ENCODE measurements at regions not wholly inside any gene's neighbourhood (a gene's known extent, or its start where the extent isn't known, plus 50 kb on each side); places are given as distances from the start of the nearest gene placed in this dataset.

DNA sequence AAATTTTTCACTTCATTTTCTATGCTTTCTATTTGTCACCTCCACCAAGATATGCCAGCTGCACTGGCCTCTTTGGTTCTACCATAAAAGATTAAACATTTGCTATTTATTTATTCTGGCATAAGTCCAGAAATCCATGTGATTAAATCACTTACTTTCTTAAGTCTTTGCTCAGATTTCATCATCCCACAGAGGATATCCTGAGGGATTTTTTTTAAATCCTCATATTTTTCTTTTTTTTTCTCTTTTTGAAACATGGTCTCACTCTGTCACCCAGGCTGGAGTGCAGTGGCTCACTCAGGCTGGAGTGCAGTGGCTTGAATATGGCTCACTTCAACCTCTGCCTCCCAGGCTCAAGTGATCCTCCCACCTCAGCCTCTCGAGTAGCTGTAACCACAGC is 645.4 kb upstream of the ATXN7L3B start:
- DNase-seq (ENCODE audit: extremely low read depth, low read depth), result no peak
- TF ChIP-seq, protein P1, sequence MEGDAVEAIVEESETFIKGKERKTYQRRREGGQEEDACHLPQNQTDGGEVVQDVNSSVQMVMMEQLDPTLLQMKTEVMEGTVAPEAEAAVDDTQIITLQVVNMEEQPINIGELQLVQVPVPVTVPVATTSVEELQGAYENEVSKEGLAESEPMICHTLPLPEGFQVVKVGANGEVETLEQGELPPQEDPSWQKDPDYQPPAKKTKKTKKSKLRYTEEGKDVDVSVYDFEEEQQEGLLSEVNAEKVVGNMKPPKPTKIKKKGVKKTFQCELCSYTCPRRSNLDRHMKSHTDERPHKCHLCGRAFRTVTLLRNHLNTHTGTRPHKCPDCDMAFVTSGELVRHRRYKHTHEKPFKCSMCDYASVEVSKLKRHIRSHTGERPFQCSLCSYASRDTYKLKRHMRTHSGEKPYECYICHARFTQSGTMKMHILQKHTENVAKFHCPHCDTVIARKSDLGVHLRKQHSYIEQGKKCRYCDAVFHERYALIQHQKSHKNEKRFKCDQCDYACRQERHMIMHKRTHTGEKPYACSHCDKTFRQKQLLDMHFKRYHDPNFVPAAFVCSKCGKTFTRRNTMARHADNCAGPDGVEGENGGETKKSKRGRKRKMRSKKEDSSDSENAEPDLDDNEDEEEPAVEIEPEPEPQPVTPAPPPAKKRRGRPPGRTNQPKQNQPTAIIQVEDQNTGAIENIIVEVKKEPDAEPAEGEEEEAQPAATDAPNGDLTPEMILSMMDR (IDR thresholded peaks at IDR 0.05; ENCODE audit: low read depth, low read length, missing control alignments), result no peak
- H3K4me3 ChIP-seq (replicated peaks; ENCODE audit: low read depth, low read length), result no peak overlapping the region

DNA sequence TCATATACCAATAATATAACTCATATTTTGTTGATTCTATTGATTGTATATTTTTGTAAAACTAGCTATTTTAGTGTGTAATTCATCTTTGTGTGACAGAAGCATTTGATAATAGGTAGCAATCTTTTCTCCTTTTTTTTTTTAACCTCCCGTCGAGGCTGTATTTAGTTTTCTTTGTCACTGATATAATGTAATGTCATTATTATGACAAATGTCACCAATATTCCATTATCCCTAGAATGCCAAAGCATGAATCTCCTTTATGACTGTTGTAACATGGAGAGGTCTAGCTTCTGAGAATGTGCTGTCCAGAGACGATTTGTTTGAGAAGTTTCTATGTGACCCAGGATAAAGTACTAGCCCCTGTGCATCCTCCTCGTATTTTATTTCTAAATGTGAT is 639.0 kb upstream of the ATXN7L3B start:
- no peak for DNase-seq (ENCODE audit: extremely low read depth, low read depth)
- H3K4me3 ChIP-seq (replicated peaks; ENCODE audit: low read depth, low read length), result no peak overlapping the region
- TF ChIP-seq, protein P1 (IDR thresholded peaks at IDR 0.05; ENCODE audit: low read depth, low read length, missing control alignments), result no peak

DNA sequence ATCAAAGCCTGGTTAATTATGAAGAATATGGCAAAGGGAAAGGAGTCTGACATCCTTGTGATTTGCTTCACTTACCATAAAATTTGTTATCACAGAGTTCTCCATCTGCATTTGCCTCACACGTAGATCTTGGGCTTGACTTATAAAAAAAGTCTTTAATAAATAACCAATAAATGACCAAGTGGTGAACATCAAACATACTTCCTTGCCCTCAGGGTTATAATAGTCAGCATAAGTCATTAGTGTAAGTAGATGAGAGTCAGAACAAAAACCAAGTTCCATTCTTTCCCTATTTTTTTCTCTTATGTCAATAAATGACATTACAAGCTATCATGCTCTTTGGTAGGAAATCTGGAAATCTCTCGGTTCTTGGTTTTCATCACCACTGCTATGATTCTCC is 635.4 kb upstream of the ATXN7L3B start:
- no peak for DNase-seq (ENCODE audit: extremely low read depth, low read depth)
- TF ChIP-seq, protein P1 (IDR thresholded peaks at IDR 0.05; ENCODE audit: low read depth, low read length, missing control alignments), result no peak
- no peak overlapping the region for H3K4me3 ChIP-seq (replicated peaks; ENCODE audit: low read depth, low read length)

DNA sequence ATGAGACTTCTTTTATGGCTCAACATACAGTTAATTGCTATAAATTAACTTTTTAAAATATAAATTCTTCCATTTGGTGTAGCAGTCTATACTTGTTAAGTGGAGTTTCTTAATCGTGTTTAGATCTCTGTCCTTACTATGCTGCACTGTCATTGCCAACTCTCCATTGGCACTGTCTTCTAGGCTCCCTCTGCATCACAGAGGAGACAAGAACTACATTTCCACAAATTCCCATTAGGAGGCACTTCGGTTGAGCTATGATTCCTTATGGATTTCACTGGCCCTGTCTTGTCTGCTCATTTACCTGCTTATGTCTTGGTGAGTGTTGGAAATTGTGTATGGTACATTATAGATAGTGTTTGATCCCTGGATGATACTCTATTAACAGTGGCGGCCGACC is 630.9 kb upstream of the ATXN7L3B start:
- no peak for DNase-seq (ENCODE audit: extremely low read depth, low read depth)
- TF ChIP-seq, protein P1 (IDR thresholded peaks at IDR 0.05; ENCODE audit: low read depth, low read length, missing control alignments), result no peak
- no peak overlapping the region for H3K4me3 ChIP-seq (replicated peaks; ENCODE audit: low read depth, low read length)

DNA sequence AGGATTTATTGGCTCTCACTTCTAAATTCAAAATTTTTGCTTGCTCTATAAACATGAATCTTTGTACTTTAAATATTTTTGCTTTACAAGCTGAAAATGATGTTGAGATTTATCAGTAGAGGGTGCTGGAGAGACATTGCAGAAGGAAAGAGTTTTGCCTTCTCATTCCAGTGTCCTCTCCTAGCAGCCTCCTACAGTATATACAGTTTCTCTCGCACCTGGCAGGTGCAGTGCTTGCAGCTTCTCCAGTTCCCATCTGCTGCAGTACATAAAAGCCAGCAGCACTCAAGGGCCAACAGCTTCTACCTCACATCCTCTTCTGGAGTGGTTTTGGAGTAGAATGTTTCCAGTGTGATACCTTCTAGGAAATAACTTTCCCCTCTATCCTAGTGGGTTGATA is 601.8 kb upstream of the ATXN7L3B start:
- no peak overlapping the region for H3K4me3 ChIP-seq (replicated peaks; ENCODE audit: low read depth, low read length)
- no peak for DNase-seq (ENCODE audit: extremely low read depth, low read depth)
- TF ChIP-seq, protein P1 (IDR thresholded peaks at IDR 0.05; ENCODE audit: low read depth, low read length, missing control alignments), result no peak

DNA sequence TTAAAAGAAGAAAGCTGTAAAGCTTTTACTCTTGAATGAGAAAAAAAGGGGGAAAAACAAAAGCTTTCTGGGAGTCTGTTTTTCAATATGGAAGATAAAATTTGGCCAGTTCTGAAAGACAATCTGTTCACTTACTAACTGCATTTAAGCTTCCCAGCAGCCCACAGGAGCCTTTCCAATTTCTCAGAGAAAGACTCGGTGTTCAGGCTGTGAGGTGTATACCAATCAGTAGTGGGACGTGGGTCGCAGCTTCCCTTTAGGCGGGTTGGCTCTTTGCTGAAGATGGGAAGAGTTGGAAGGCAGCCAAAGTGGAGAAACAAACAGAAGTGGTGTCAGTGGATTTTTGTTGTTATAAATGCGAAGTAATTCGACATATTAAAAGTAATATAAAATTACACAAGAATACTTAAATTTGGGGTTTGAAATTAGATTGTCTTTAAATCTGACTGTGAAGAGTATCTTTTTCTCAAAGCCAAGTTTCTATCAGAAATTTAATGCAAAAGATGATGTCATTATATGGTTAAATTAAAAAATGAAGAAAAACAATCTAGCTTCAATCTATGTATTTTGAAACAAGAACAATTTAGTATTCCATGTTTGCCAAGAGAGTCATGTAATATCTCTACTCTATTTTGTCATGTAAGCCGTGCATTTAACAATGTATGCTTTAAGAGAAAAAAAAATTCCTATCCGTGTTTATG is 590.2 kb upstream of the ATXN7L3B start:
- TF ChIP-seq, protein P1 (IDR thresholded peaks at IDR 0.05; ENCODE audit: low read depth, low read length, missing control alignments), result no peak
- no peak overlapping the region for H3K4me3 ChIP-seq (replicated peaks; ENCODE audit: low read depth, low read length)
- no peak for DNase-seq (ENCODE audit: extremely low read depth, low read depth)

DNA sequence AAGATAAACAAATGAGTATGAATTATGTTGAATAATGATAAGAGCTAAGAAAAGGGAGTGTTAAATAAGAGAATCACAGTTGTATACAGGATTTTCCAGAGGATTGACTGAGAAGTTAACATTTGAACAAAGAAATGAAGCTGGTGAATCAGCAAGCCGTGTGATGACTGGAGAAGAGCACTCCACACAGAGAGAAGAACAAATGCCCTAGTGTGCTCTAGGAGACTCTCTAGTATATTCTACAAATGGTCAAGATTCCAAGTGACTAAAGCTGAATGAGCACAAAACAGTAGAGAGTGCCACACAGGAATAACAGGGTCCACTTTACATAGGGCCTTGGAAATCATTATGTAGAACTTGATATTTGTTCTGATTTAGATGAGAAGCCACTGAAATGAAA is 587.1 kb upstream of the ATXN7L3B start:
- no peak for DNase-seq (ENCODE audit: extremely low read depth, low read depth)
- TF ChIP-seq, protein P1 (IDR thresholded peaks at IDR 0.05; ENCODE audit: low read depth, low read length, missing control alignments), result no peak
- H3K4me3 ChIP-seq (replicated peaks; ENCODE audit: low read depth, low read length), result no peak overlapping the region

Data from HFF-Myc (cell line).